MM.1S (cell line): ENCODE measurements at regions not wholly inside any gene's neighbourhood (a gene's known extent, or its start where the extent isn't known, plus 50 kb on each side); places are given as distances from the start of the nearest gene placed in this dataset.

Source experiments
- DNase-seq: peaks from one replicate; pipeline ENCODE4 v3.0.0-alpha.2; 2015
- H2AFZ ChIP-seq: fragments of 300-600 bp; sonication (generic); 2 replicates; pipeline ENCODE4 v1.6.0; 2016; ENCODE audit warnings: antibody characterized with exemption, low read length
- H3F3A ChIP-seq: fragments of 300-600 bp; sonication (generic); 2 replicates; pipeline ENCODE4 v1.6.1; 2016; ENCODE audit warnings: mild to moderate bottlenecking, antibody characterized with exemption, low read length, moderate library complexity, mixed read lengths; ENCODE audit not compliant: insufficient read depth
- H3K27ac ChIP-seq: fragments of 300-600 bp; sonication (generic); 2 replicates; pipeline ENCODE4 v1.5.1; 2016; ENCODE audit warnings: mild to moderate bottlenecking, low read length
- H3K27me3 ChIP-seq: fragments of 300-600 bp; sonication (generic); replicated peaks from 2 replicates; pipeline ENCODE4 v1.6.0; 2016; ENCODE audit warnings: low read length; ENCODE audit not compliant: insufficient read depth
- H3K36me3 ChIP-seq: fragments of 300-600 bp; sonication (generic); replicated peaks from 2 replicates; pipeline ENCODE4 v1.6.1; 2016; ENCODE audit warnings: mild to moderate bottlenecking, low read length, mixed read lengths; ENCODE audit not compliant: insufficient read depth
- H3K4me1 ChIP-seq: fragments of 300-600 bp; sonication (generic); 2 replicates; pipeline ENCODE4 v1.6.1; 2016; ENCODE audit warnings: low read length, mixed read lengths
- H3K4me2 ChIP-seq: fragments of 300-600 bp; sonication (generic); 2 replicates; pipeline ENCODE4 v1.6.0; 2016; ENCODE audit warnings: low read depth, low read length
- H3K4me3 ChIP-seq: fragments of 300-600 bp; sonication (generic); 2 replicates; pipeline ENCODE4 v1.5.1; 2016; ENCODE audit warnings: low read length, mixed read lengths
- H3K79me2 ChIP-seq: fragments of 300-600 bp; sonication (generic); 2 replicates; pipeline ENCODE4 v1.6.1; 2016; ENCODE audit warnings: mixed run types, low read length, mixed read lengths
- H3K9ac ChIP-seq: fragments of 300-600 bp; sonication (generic); 2 replicates; pipeline ENCODE4 v1.6.1; 2016; ENCODE audit warnings: low read length, mixed read lengths
- H3K9me2 ChIP-seq: fragments of 300-600 bp; sonication (generic); replicated peaks from 2 replicates; pipeline ENCODE4 v1.6.1; 2016; ENCODE audit warnings: mild to moderate bottlenecking, low read length, mixed read lengths; ENCODE audit not compliant: insufficient read depth
- H3K9me3 ChIP-seq: fragments of 300-600 bp; sonication (generic); replicated peaks from 2 replicates; pipeline ENCODE4 v1.6.1; 2016; ENCODE audit warnings: mild to moderate bottlenecking, low read length, mixed read lengths; ENCODE audit not compliant: insufficient read depth
- H4K20me1 ChIP-seq: fragments of 300-600 bp; sonication (generic); 2 replicates; pipeline ENCODE4 v1.6.1; 2016; ENCODE audit warnings: mild to moderate bottlenecking, low read length, moderate library complexity, mixed read lengths; ENCODE audit not compliant: insufficient read depth
- EZH2 ChIP-seq: fragments of 300-600 bp; sonication (generic); optimal IDR thresholded peaks from 2 replicates; pipeline ENCODE3; 2017; ENCODE audit warnings: low read depth, mild to moderate bottlenecking, antibody characterized with exemption, low read length, mixed read lengths
- EZH2phosphoT487 ChIP-seq: fragments of 300-600 bp; sonication (generic); IDR thresholded peaks from 2 replicates; pipeline ENCODE4 v1.6.1; 2018; ENCODE audit warnings: antibody characterized with exemption, low read length
- TF ChIP-seq, protein P1 (sequence below): fragments of 300-600 bp; sonication (generic); IDR thresholded peaks from 2 replicates; pipeline ENCODE4 v1.5.1; 2016; ENCODE audit warnings: antibody characterized with exemption, low read length, mixed read lengths

DNA sequence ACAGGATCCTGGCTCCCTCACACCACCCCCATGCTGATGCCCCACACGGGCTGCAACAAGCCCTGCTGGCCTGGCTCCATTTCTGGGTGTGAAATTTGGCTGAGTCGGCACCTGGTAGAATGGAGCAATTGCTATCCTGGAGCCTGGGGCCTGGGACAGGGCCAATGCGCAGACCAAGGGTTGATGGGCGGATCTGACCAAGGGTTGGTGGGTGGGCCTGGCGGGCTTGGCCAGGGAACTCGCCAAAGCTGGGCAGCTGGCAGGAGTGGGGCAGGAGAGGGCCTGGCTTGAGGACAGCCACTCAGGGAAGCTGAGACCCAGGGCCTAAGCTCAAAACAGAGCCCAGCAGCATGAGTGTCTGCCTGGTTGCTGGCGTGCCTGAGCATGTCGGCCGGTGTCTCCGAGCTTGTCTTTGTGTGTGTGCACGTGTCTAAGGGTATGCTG, 70.9 kb upstream of the POU3F1 start:
- H3F3A ChIP-seq: no peaks in the 10 kb centered on the region
- no peak overlapping the region for H2AFZ ChIP-seq
- no peak overlapping the region for H3K9ac ChIP-seq
- TF ChIP-seq, protein P1, sequence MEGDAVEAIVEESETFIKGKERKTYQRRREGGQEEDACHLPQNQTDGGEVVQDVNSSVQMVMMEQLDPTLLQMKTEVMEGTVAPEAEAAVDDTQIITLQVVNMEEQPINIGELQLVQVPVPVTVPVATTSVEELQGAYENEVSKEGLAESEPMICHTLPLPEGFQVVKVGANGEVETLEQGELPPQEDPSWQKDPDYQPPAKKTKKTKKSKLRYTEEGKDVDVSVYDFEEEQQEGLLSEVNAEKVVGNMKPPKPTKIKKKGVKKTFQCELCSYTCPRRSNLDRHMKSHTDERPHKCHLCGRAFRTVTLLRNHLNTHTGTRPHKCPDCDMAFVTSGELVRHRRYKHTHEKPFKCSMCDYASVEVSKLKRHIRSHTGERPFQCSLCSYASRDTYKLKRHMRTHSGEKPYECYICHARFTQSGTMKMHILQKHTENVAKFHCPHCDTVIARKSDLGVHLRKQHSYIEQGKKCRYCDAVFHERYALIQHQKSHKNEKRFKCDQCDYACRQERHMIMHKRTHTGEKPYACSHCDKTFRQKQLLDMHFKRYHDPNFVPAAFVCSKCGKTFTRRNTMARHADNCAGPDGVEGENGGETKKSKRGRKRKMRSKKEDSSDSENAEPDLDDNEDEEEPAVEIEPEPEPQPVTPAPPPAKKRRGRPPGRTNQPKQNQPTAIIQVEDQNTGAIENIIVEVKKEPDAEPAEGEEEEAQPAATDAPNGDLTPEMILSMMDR: no peak
- TF ChIP-seq EZH2 (no peak), EZH2phosphoT487 (no peak)
- H3K4me1 ChIP-seq: no peaks in the 10 kb centered on the region
- no peaks in the 10 kb centered on the region for H3K9me3 ChIP-seq
- H3K9me2 ChIP-seq: no peaks in the 10 kb centered on the region
- H3K27me3 ChIP-seq: no peaks in the 10 kb centered on the region
- H4K20me1 ChIP-seq: no peaks in the 10 kb centered on the region
- no peaks in the 10 kb centered on the region for H3K79me2 ChIP-seq
- no peak overlapping the region for H3K4me2 ChIP-seq
- no peak for DNase-seq
- H3K36me3 ChIP-seq: no peaks in the 10 kb centered on the region
- no peak overlapping the region for H3K4me3 ChIP-seq
- no peak overlapping the region for H3K27ac ChIP-seq

DNA sequence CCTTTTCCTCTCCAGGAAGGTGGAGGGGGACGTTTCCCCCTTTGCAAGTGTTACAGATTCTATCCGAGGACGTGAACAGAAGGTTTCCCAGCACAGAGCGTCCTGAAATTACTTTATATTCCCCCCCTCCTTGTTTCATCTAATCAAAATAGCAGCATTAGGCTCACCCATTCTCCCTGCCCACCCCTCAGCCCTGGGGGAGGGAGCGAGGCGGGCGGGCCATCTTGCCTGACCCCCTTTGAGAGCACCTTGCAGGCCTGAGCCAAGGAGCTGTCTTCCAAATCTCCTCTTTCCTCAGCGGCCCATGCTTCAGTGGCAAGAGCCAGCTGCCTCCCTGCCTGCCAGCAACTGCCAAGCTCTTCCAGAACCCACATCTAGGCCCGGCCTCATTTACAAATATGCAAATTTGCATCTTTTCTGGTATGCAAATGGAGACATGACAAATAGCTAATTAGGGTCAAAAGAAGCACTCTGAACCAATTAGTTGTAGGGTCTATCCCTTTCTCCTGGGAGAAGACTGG, 69.1 kb upstream of the POU3F1 start:
- no peak for DNase-seq
- no peak overlapping the region for H3K4me2 ChIP-seq
- H3K4me1 ChIP-seq: no peaks in the 10 kb centered on the region
- H2AFZ ChIP-seq: no peak overlapping the region
- no peaks in the 10 kb centered on the region for H3K9me2 ChIP-seq
- no peak overlapping the region for H3K27ac ChIP-seq
- H3K9ac ChIP-seq: no peak overlapping the region
- H3K4me3 ChIP-seq: no peak overlapping the region
- H4K20me1 ChIP-seq: no peaks in the 10 kb centered on the region
- no peaks in the 10 kb centered on the region for H3K79me2 ChIP-seq
- no peaks in the 10 kb centered on the region for H3K36me3 ChIP-seq
- no peaks in the 10 kb centered on the region for H3K27me3 ChIP-seq
- H3F3A ChIP-seq: no peaks in the 10 kb centered on the region
- H3K9me3 ChIP-seq: no peaks in the 10 kb centered on the region
- TF ChIP-seq, protein P1: no peak
- TF ChIP-seq EZH2phosphoT487 (no peak), EZH2 (no peak)

DNA sequence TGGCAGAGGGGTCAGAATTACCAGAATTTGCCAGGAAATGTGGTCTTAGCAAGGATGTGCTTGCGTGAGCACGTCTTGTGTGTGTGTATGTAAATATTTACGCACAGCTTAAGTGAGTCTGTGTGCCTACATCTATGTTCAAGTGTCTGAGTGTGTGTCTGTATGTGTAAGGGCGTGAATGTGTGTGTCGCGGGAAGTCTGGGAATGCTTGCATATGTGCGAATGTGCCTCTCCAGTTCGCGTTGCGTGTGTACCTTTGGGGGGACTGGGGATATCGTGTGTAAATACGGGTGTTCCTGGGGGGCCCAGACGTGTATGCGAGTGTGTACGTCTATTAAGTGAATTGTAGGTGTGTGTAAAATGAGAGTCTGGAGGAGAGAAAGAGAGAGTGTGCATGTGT, 68.6 kb upstream of the POU3F1 start:
- Histone ChIP-seq H3K36me3 (no peaks in the 10 kb centered on the region), H2AFZ (no peak overlapping the region), H3K27me3 (no peaks in the 10 kb centered on the region), H3F3A (no peaks in the 10 kb centered on the region), H4K20me1 (no peaks in the 10 kb centered on the region), H3K27ac (no peak overlapping the region), H3K4me2 (no peak overlapping the region), H3K4me3 (no peak overlapping the region), H3K9me3 (no peaks in the 10 kb centered on the region), H3K9ac (no peak overlapping the region), H3K4me1 (no peaks in the 10 kb centered on the region), H3K79me2 (no peaks in the 10 kb centered on the region), H3K9me2 (no peaks in the 10 kb centered on the region)
- TF ChIP-seq EZH2: no peak
- no peak for TF ChIP-seq EZH2phosphoT487
- TF ChIP-seq, protein P1: no peak
- DNase-seq: no peak
